Testis (tissue), 2 donors: ENCODE measurements at regions not wholly inside any gene's neighbourhood (a gene's known extent, or its start where the extent isn't known, plus 50 kb on each side); places are given as distances from the start of the nearest gene placed in this dataset.

Experiments
- DNase-seq: peaks from one replicate; pipeline ENCODE4 v3.0.0-alpha.2; 2019
- H3K27ac ChIP-seq, 2 donors: fragments of 200-600 bp; sonication (generic); one replicate each; pipeline ENCODE4 v1.5.1; 2019
- H3K27me3 ChIP-seq: fragments of 200-600 bp; sonication (generic); one replicate; pipeline ENCODE4 v1.5.1; 2019
- H3K36me3 ChIP-seq: fragments of 200-600 bp; sonication (generic); one replicate; pipeline ENCODE4 v1.5.1; 2017; ENCODE audit warnings: low read depth; ENCODE audit errors: missing control alignments
- H3K4me1 ChIP-seq: fragments of 200-600 bp; sonication (generic); one replicate; pipeline ENCODE4 v1.5.1; 2019
- H3K4me3 ChIP-seq, 2 donors: fragments of 200-600 bp; sonication (generic); one replicate each; pipeline ENCODE4 v1.5.1; 2017 to 2019
- H3K9me3 ChIP-seq: fragments of 200-600 bp; sonication (generic); one replicate; pipeline ENCODE4 v1.5.1; 2017
- CTCF ChIP-seq, 3 experiments: fragments of 450-650 bp in 2 of 3; fragments of 200-600 bp in 1 of 3; sonication (generic) in 1 of 3; IDR thresholded peaks; one replicate each; pipeline ENCODE4 v1.5.1; 2016 to 2019; ENCODE audit warnings: antibody characterized with exemption in 3 of 3, mild to moderate bottlenecking in 2 of 3, moderate library complexity in 1 of 3
- POLR2A ChIP-seq: fragments of 450-650 bp; IDR thresholded peaks from one replicate; pipeline ENCODE4 v1.6.1; 2017; ENCODE audit warnings: antibody characterized with exemption, mild to moderate bottlenecking, moderate library complexity
- WGBS, 2 donors: methylation state at CpG; one replicate each; pipeline ENCODE4 v1.1.5; 2018; 5-methylcytosine and 5-hydroxymethylcytosine counted together
- intact Hi-C: fragments of 100-400 bp; cut with DNase I; formaldehyde crosslinking; loops from one replicate; pipeline ENCODE4 v1.15.1; 2023; ENCODE audit warnings: low total_unique reads

- Histone ChIP-seq H3K27ac (no peak overlapping the region), H3K4me3 (no peak overlapping the region), H3K36me3 (no peaks in the 10 kb centered on the region), H3K27me3 (no peaks in the 10 kb centered on the region), H3K9me3 (no peaks in the 10 kb centered on the region), H3K4me1 (no peaks in the 10 kb centered on the region)
- TF ChIP-seq POLR2A (no peak), CTCF (IDR thresholded peaks at IDR 0.05) (no peak)
- WGBS, 2 donors = 65 to 73% methylated on average over 4 of the region's 4 CpGs
- intact Hi-C loops = no loop called here
- DNase-seq = no peak
These were observed 213.5 kb upstream of the NAV2 start for GRCh38 chr11:19499026-19499669.

GRCh38 chr11:19493446-19494213, 219.0 kb upstream of the NAV2 start:
- H3K36me3 ChIP-seq = no peaks in the 10 kb centered on the region
- H3K4me1 ChIP-seq = no peaks in the 10 kb centered on the region
- DNase-seq = no peak
- H3K27me3 ChIP-seq = no peaks in the 10 kb centered on the region
- intact Hi-C loops = no loop called here
- no peak overlapping the region for H3K27ac ChIP-seq
- TF ChIP-seq CTCF (IDR thresholded peaks at IDR 0.05) (no peak), POLR2A (no peak)
- no peaks in the 10 kb centered on the region for H3K9me3 ChIP-seq
- H3K4me3 ChIP-seq = no peak overlapping the region
- 72 to 82% methylated on average over 4 of the region's 4 CpGs for WGBS, 2 donors

GRCh38 chr11:19482319-19483100, 230.1 kb upstream of the NAV2 start:
- no peaks in the 10 kb centered on the region for H3K27me3 ChIP-seq
- WGBS, 2 donors = 84 to 87% methylated on average over 6 of the region's 6 CpGs
- intact Hi-C loops = no loop called here

GRCh38 chr11:19480540-19480939, 232.1 kb upstream of the NAV2 start:
- TF ChIP-seq CTCF (IDR thresholded peaks at IDR 0.05) (no peak), POLR2A (no peak)
- 60 to 83% methylated on average over 2 of the region's 2 CpGs for WGBS, 2 donors
- DNase-seq = no peak
- Histone ChIP-seq H3K4me1 (no peaks in the 10 kb centered on the region), H3K27ac (no peak overlapping the region), H3K4me3 (no peak overlapping the region), H3K9me3 (no peaks in the 10 kb centered on the region), H3K27me3 (no peaks in the 10 kb centered on the region), H3K36me3 (no peaks in the 10 kb centered on the region)
- intact Hi-C loops = no loop called here

More at GRCh38 chr11:19482319-19483100, 230.1 kb upstream of the NAV2 start:
- no peaks in the 10 kb centered on the region for H3K4me1 ChIP-seq
- no peaks in the 10 kb centered on the region for H3K9me3 ChIP-seq
- no peak overlapping the region for H3K4me3 ChIP-seq
- TF ChIP-seq POLR2A (no peak), CTCF (IDR thresholded peaks at IDR 0.05) (no peak)
- no peak overlapping the region for H3K27ac ChIP-seq
- no peaks in the 10 kb centered on the region for H3K36me3 ChIP-seq
- DNase-seq = no peak
